Tibial nerve (tissue), 3 donors: ENCODE measurements at regions not wholly inside any gene's neighbourhood (a gene's known extent, or its start where the extent isn't known, plus 50 kb on each side); places are given as distances from the start of the nearest gene placed in this dataset.

ENCODE experiments used
- POLR2A ChIP-seq, 2 donors: fragments of 450-650 bp; IDR thresholded peaks; one replicate each; pipeline ENCODE4 v1.6.1; 2017; ENCODE audit warnings: antibody characterized with exemption in 2 of 2, mild to moderate bottlenecking in 2 of 2, moderate library complexity in 2 of 2
- TF ChIP-seq, protein P1 (sequence below), 5 experiments: fragments of 200-600 bp in 3 of 5; fragments of 450-650 bp in 2 of 5; sonication (generic) in 3 of 5; IDR thresholded peaks; one replicate each; pipeline ENCODE4 v1.5.1; 2016 to 2019; ENCODE audit warnings: antibody characterized with exemption in 5 of 5, mild to moderate bottlenecking in 3 of 5, moderate library complexity in 2 of 5

GRCh38 chr2:8494151-8494550 lies 187.7 kb upstream of the ID2 start:
- no peak for TF ChIP-seq POLR2A (IDR thresholded peaks at IDR 0.05)
- TF ChIP-seq, protein P1, sequence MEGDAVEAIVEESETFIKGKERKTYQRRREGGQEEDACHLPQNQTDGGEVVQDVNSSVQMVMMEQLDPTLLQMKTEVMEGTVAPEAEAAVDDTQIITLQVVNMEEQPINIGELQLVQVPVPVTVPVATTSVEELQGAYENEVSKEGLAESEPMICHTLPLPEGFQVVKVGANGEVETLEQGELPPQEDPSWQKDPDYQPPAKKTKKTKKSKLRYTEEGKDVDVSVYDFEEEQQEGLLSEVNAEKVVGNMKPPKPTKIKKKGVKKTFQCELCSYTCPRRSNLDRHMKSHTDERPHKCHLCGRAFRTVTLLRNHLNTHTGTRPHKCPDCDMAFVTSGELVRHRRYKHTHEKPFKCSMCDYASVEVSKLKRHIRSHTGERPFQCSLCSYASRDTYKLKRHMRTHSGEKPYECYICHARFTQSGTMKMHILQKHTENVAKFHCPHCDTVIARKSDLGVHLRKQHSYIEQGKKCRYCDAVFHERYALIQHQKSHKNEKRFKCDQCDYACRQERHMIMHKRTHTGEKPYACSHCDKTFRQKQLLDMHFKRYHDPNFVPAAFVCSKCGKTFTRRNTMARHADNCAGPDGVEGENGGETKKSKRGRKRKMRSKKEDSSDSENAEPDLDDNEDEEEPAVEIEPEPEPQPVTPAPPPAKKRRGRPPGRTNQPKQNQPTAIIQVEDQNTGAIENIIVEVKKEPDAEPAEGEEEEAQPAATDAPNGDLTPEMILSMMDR (IDR thresholded peaks at IDR 0.05) = no peak
